Uterus (tissue), 2 donors: ENCODE measurements at regions not wholly inside any gene's neighbourhood (a gene's known extent, or its start where the extent isn't known, plus 50 kb on each side); places are given as distances from the start of the nearest gene placed in this dataset.

Experiments used
- POLR2A ChIP-seq, 2 donors: fragments of 450-650 bp; IDR thresholded peaks; one replicate each; pipeline ENCODE4 v1.6.1; 2016; ENCODE audit warnings: antibody characterized with exemption in 2 of 2, mild to moderate bottlenecking in 1 of 2, moderate library complexity in 1 of 2
- TF ChIP-seq, protein P1 (sequence below), 4 experiments: fragments of 200-600 bp in 2 of 4; fragments of 450-650 bp in 2 of 4; sonication (generic) in 2 of 4; IDR thresholded peaks; one replicate each; pipeline ENCODE4 v1.5.1; 2016 to 2019; ENCODE audit warnings: antibody characterized with exemption in 4 of 4, mild to moderate bottlenecking in 2 of 4, moderate library complexity in 1 of 4

DNA sequence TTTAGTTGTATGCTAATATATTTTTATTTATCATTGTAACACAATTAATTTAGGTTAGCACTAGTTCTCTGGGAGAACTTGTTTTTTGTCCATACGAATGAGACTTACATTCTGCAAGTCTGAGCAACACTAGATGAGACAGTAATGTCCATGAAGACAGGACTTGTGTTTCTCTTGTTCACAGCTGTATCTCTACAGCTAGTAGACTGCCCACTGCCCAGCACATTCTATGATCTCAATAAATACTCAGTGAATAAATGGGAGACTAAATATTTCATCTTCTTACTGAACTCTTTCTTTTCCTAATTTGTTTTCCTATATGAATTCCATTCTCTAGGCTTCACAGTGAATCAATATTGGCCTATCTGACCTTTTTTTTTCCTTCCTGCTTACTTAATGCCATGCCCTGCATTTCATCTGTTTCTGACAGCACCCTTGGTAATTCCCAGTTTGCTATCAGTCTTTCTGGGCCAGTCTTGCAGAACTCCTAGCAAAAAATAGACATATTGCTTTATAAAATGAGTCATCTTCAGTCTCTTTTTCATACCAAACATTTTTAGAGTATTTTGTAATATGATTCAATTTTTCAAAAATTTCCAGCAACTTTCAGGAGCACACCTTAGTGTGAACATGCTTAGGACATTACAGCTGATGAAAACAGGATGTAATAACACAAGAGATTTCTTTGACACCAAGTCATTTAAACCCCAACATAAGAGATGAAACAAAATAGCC lies 185.5 kb upstream of the ATP2B1 start:
- TF ChIP-seq, protein P1, sequence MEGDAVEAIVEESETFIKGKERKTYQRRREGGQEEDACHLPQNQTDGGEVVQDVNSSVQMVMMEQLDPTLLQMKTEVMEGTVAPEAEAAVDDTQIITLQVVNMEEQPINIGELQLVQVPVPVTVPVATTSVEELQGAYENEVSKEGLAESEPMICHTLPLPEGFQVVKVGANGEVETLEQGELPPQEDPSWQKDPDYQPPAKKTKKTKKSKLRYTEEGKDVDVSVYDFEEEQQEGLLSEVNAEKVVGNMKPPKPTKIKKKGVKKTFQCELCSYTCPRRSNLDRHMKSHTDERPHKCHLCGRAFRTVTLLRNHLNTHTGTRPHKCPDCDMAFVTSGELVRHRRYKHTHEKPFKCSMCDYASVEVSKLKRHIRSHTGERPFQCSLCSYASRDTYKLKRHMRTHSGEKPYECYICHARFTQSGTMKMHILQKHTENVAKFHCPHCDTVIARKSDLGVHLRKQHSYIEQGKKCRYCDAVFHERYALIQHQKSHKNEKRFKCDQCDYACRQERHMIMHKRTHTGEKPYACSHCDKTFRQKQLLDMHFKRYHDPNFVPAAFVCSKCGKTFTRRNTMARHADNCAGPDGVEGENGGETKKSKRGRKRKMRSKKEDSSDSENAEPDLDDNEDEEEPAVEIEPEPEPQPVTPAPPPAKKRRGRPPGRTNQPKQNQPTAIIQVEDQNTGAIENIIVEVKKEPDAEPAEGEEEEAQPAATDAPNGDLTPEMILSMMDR (IDR thresholded peaks at IDR 0.05), result no peak
- no peak for TF ChIP-seq POLR2A (IDR thresholded peaks at IDR 0.05)
